SU-DHL-6 (cell line): ENCODE measurements at regions not wholly inside any gene's neighbourhood (a gene's known extent, or its start where the extent isn't known, plus 50 kb on each side); places are given as distances from the start of the nearest gene placed in this dataset.
"Not testable (repeated sequence)": the region's sequence is repeated elsewhere in the genome, so short reads cannot be mapped to it uniquely, and the experiment has no call there.

Source experiments
- H2AFZ ChIP-seq: fragments of 200-600 bp; sonication (generic); 2 replicates; pipeline ENCODE4 v1.6.1; 2014; ENCODE audit warnings: low read depth, mild to moderate bottlenecking, moderate library complexity, mixed read lengths, antibody characterized with exemption, low read length; ENCODE audit not compliant: severe bottlenecking
- H3F3A ChIP-seq: fragments of 200-600 bp; shearing (Covaris generic); 2 replicates; pipeline ENCODE4 v1.6.0; 2016; ENCODE audit warnings: antibody characterized with exemption, mild to moderate bottlenecking; ENCODE audit not compliant: insufficient read depth
- H3K27ac ChIP-seq: fragments of 200-600 bp; sonication (generic); 2 replicates; pipeline ENCODE4 v1.5.1; 2016; ENCODE audit warnings: low read depth, mild to moderate bottlenecking, low read length, moderate library complexity, mixed read lengths
- H3K27me3 ChIP-seq: fragments of 200-600 bp; sonication (generic), shearing (Covaris generic); 2 replicates; pipeline ENCODE4 v1.6.0; 2014; ENCODE audit warnings: mild to moderate bottlenecking, low read length
- H3K36me3 ChIP-seq: fragments of 200-600 bp; sonication (generic); 2 replicates; pipeline ENCODE4 v1.6.1; 2014; ENCODE audit warnings: mild to moderate bottlenecking, low read length, mixed read lengths
- H3K4me2 ChIP-seq: fragments of 300-600, 200-600 bp; shearing (Covaris generic), sonication (generic); 2 replicates; pipeline ENCODE4 v1.6.0; 2014; ENCODE audit warnings: low read length, low read depth, mild to moderate bottlenecking; ENCODE audit not compliant: poor library complexity, severe bottlenecking
- H3K4me3 ChIP-seq: fragments of 200-600 bp; sonication (generic); 2 replicates; pipeline ENCODE4 v1.5.1; 2014; ENCODE audit warnings: antibody characterized with exemption, low read length, mild to moderate bottlenecking, mixed read lengths; ENCODE audit not compliant: insufficient read depth, poor library complexity, severe bottlenecking
- H3K79me2 ChIP-seq: fragments of 200-600 bp; sonication (generic); 2 replicates; pipeline ENCODE4 v1.6.1; 2014; ENCODE audit warnings: mild to moderate bottlenecking, low read length, moderate library complexity; ENCODE audit not compliant: insufficient read depth
- H3K9ac ChIP-seq: fragments of 200-600 bp; sonication (generic); 2 replicates; pipeline ENCODE4 v1.7.0; 2014; ENCODE audit warnings: mild to moderate bottlenecking, low read length
- H3K9me2 ChIP-seq: fragments of 200-600 bp; sonication (generic); replicated peaks from 2 replicates; pipeline ENCODE4 v1.6.1; 2014; ENCODE audit warnings: low read length; ENCODE audit not compliant: insufficient read depth
- H3K9me3 ChIP-seq: fragments of 200-600 bp; sonication (generic); 2 replicates; pipeline ENCODE4 v1.6.1; 2014; ENCODE audit warnings: low read length, mixed read lengths; ENCODE audit not compliant: insufficient read depth
- H4K20me1 ChIP-seq: fragments of 200-600 bp; sonication (generic); 2 replicates; pipeline ENCODE4 v1.6.1; 2014; ENCODE audit warnings: low read depth, mild to moderate bottlenecking, antibody characterized with exemption, low read length, moderate library complexity, mixed read lengths
- CTCF ChIP-seq: fragments of 200-600 bp; sonication (generic); IDR thresholded peaks from one replicate; pipeline ENCODE4 v1.5.1; 2017; ENCODE audit warnings: antibody characterized with exemption, mild to moderate bottlenecking, low read length, moderate library complexity; ENCODE audit not compliant: insufficient read depth, poor library complexity, severe bottlenecking
- EZH2phosphoT487 ChIP-seq: fragments of 200-600 bp; sonication (generic), shearing (Covaris generic); conservative IDR thresholded peaks from 2 replicates; pipeline ENCODE4 v1.6.1; 2018; ENCODE audit warnings: mild to moderate bottlenecking, antibody characterized with exemption, low read length, moderate library complexity, mixed read lengths

GRCh38 chr12:63496654-63497053 is 171.6 kb downstream of the DPY19L2 start:
- H3K36me3 ChIP-seq = no peaks in the 10 kb centered on the region
- no peaks in the 10 kb centered on the region for H3K27me3 ChIP-seq
- H4K20me1 ChIP-seq = no peaks in the 10 kb centered on the region
- no peak for TF ChIP-seq CTCF
- no peak for TF ChIP-seq EZH2phosphoT487
- no peaks in the 10 kb centered on the region for H3K79me2 ChIP-seq
- H3F3A ChIP-seq = no peaks in the 10 kb centered on the region
- H3K9me3 ChIP-seq = no peaks in the 10 kb centered on the region
- no peak overlapping the region for H2AFZ ChIP-seq
- no peak overlapping the region for H3K9ac ChIP-seq
- H3K9me2 ChIP-seq = no peaks in the 10 kb centered on the region
- no peak overlapping the region for H3K27ac ChIP-seq
- H3K4me2 ChIP-seq = no peak overlapping the region
- H3K4me3 ChIP-seq = no peak overlapping the region

- Histone ChIP-seq H3K4me3 (no peak overlapping the region), H3K27me3 (no peaks in the 10 kb centered on the region), H4K20me1 (no peaks in the 10 kb centered on the region), H3K79me2 (no peaks in the 10 kb centered on the region), H3K9ac (no peak overlapping the region), H3K27ac (no peak overlapping the region), H2AFZ (no peak overlapping the region), H3K9me2 (no peaks in the 10 kb centered on the region), H3K36me3 (no peaks in the 10 kb centered on the region), H3K9me3 (no peaks in the 10 kb centered on the region), H3F3A (no peaks in the 10 kb centered on the region), H3K4me2 (no peak overlapping the region)
- TF ChIP-seq CTCF (no peak), EZH2phosphoT487 (no peak)
These were observed 172.3 kb downstream of the DPY19L2 start for GRCh38 chr12:63495974-63496373.

GRCh38 chr12:63493357-63493756 is 174.9 kb downstream of the DPY19L2 start:
- not testable (repeated sequence) for H3K27ac ChIP-seq, H3K9ac ChIP-seq, H3K79me2 ChIP-seq, H3K9me3 ChIP-seq, H3K27me3 ChIP-seq, H2AFZ ChIP-seq, H3K36me3 ChIP-seq, H3K9me2 ChIP-seq, H3K4me2 ChIP-seq, H4K20me1 ChIP-seq, H3F3A ChIP-seq, H3K4me3 ChIP-seq

GRCh38 chr12:63480186-63480585 is 188.1 kb downstream of the DPY19L2 start:
- no peaks in the 10 kb centered on the region for H3F3A ChIP-seq
- H3K9ac ChIP-seq = no peak overlapping the region
- H4K20me1 ChIP-seq = no peaks in the 10 kb centered on the region
- TF ChIP-seq EZH2phosphoT487 (no peak), CTCF (no peak)
- H3K4me2 ChIP-seq = no peak overlapping the region
- no peaks in the 10 kb centered on the region for H3K36me3 ChIP-seq
- H3K9me2 ChIP-seq = no peaks in the 10 kb centered on the region
- no peaks in the 10 kb centered on the region for H3K79me2 ChIP-seq
- H3K9me3 ChIP-seq = no peaks in the 10 kb centered on the region
- H3K27me3 ChIP-seq = 0 out of 2 replicates have a peak, but pooled peaks cover 3% of the 10 kb centered on the region
- no peak overlapping the region for H3K4me3 ChIP-seq
- H3K27ac ChIP-seq = no peak overlapping the region
- no peak overlapping the region for H2AFZ ChIP-seq
